ENCODE measurements at regions not wholly inside any gene's neighbourhood (a gene's known extent, or its start where the extent isn't known, plus 50 kb on each side); places are given as distances from the start of the nearest gene placed in this dataset.
A peak's percentile ranks its signal among the peaks of the same experiment; 100 is the strongest.

GRCh38 chr14:44316647-44317440, 190.2 kb downstream of the FSCB start:
- H3K27me3 ChIP-seq, result no peaks in the 10 kb centered on the region
- peak in 1 of 4 donors; percentile 35 for DNase-seq
- intact Hi-C loops (cut with DNase I), result no loop called here
- H3K36me3 ChIP-seq, result no peaks in the 10 kb centered on the region
- H3K4me3 ChIP-seq, result no peak overlapping the region
- H3K27ac ChIP-seq, result no peak overlapping the region
- H3K4me1 ChIP-seq, result no peaks in the 10 kb centered on the region
- peak; percentile 94 for ATAC-seq
- TF ChIP-seq, protein P1, sequence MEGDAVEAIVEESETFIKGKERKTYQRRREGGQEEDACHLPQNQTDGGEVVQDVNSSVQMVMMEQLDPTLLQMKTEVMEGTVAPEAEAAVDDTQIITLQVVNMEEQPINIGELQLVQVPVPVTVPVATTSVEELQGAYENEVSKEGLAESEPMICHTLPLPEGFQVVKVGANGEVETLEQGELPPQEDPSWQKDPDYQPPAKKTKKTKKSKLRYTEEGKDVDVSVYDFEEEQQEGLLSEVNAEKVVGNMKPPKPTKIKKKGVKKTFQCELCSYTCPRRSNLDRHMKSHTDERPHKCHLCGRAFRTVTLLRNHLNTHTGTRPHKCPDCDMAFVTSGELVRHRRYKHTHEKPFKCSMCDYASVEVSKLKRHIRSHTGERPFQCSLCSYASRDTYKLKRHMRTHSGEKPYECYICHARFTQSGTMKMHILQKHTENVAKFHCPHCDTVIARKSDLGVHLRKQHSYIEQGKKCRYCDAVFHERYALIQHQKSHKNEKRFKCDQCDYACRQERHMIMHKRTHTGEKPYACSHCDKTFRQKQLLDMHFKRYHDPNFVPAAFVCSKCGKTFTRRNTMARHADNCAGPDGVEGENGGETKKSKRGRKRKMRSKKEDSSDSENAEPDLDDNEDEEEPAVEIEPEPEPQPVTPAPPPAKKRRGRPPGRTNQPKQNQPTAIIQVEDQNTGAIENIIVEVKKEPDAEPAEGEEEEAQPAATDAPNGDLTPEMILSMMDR (IDR thresholded peaks at IDR 0.05), result no peak
- peaks cover 0 to 16% of the 10 kb centered on the region in 2 donors for H3K9me3 ChIP-seq

DNA sequence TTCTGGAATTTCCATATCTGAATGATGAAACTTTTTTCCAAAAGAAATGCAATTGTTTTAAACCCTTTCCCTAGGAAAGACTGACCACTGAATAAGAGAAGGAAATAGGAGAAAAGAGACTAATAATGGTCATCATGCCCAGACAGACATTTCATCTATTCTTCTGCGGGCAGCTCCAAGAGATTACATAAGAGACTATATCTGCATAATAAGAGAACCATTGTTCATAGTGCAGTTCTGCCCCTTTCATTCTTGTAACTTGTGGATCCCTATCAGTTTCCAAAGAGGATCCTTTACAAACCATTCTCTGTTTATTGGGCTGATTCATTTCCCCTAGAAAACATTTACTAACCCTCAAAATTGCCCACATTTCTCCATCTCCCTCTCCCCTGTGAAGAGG, 197.8 kb downstream of the FSCB start:
- no peak overlapping the region for H3K4me3 ChIP-seq
- peaks cover 0 to 7% of the 10 kb centered on the region in 2 donors for H3K9me3 ChIP-seq
- no peaks in the 10 kb centered on the region for H3K36me3 ChIP-seq
- intact Hi-C loops (cut with DNase I), result no loop called here
- H3K4me1 ChIP-seq, result no peaks in the 10 kb centered on the region
- H3K27ac ChIP-seq, result no peak overlapping the region
- TF ChIP-seq, protein P1 (IDR thresholded peaks at IDR 0.05), result no peak
- no peak for DNase-seq
- no peak for ATAC-seq
- H3K27me3 ChIP-seq, result no peaks in the 10 kb centered on the region

GRCh38 chr14:44300916-44301315, 206.2 kb downstream of the FSCB start:
- no peak for DNase-seq
- Histone ChIP-seq H3K27ac (no peak overlapping the region), H3K27me3 (no peaks in the 10 kb centered on the region), H3K36me3 (no peaks in the 10 kb centered on the region), H3K9me3 (peaks cover 0 to 14% of the 10 kb centered on the region in 2 donors), H3K4me3 (no peak overlapping the region), H3K4me1 (no peaks in the 10 kb centered on the region)
- no peak for ATAC-seq
- intact Hi-C loops (cut with DNase I), result no loop called here
- TF ChIP-seq, protein P1 (IDR thresholded peaks at IDR 0.05), result no peak

DNA sequence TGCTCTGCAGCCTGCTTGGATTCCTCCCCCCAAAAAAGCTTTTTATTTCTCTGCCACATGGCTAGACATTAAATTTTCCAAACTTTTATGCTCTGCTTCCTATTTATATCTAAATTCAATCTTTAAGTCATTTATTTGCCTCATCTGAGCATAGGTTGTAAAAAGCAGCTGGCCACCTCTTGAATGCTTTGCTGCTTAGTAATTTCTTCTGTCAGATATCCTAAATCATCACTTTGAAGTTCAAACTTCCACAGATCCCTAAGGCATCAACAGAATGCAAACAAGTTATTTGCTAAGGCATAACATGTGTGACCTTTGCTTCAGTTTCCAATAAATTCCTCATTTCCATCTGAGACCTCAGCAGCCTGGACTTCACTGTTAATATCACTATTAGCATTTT, 209.6 kb downstream of the FSCB start:
- Histone ChIP-seq H3K9me3 (peaks cover 0 to 17% of the 10 kb centered on the region in 2 donors), H3K4me1 (no peaks in the 10 kb centered on the region), H3K27me3 (no peaks in the 10 kb centered on the region), H3K4me3 (no peak overlapping the region), H3K27ac (no peak overlapping the region), H3K36me3 (no peaks in the 10 kb centered on the region)
- ATAC-seq (no peak), DNase-seq (no peak)
- TF ChIP-seq, protein P1 (IDR thresholded peaks at IDR 0.05), result no peak
- intact Hi-C loops (cut with DNase I), result no loop called here

DNA sequence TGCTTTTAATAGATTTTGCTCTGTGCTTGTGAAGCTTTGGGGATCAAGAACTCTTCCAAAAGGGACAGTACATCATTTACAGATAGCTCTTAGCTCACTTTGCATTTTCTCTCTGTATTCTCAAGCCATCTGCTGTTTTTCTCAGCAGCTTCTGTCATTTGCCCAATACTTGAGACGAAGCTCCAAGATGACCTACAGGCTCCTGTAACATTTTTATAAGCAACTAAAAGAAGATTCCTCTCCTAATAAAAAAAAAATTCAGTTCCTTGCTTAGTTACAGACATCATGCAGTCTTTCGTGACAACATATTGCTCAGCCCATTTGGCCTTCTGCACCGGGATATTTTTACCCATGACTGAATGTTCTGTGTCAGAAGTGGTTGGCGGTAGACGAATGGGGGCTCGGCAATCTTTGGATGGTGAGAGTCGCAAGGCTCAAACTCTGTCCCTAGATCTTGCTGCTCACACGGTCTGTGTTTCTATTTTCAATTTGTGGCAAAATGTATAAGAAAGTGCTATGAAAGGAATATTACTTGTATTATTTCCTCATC, 215.6 kb downstream of the FSCB start:
- intact Hi-C loops (cut with DNase I), result no loop called here
- no peak overlapping the region for H3K4me3 ChIP-seq
- peaks cover 0 to 8% of the 10 kb centered on the region in 2 donors for H3K9me3 ChIP-seq
- no peaks in the 10 kb centered on the region for H3K4me1 ChIP-seq
- H3K27ac ChIP-seq, result no peak overlapping the region
- no peaks in the 10 kb centered on the region for H3K27me3 ChIP-seq
- no peak for DNase-seq
- H3K36me3 ChIP-seq, result no peaks in the 10 kb centered on the region
- TF ChIP-seq, protein P1 (IDR thresholded peaks at IDR 0.05), result no peak
- ATAC-seq, result no peak
